Thyroid gland (tissue), 4 donors: ENCODE measurements at regions not wholly inside any gene's neighbourhood (a gene's known extent, or its start where the extent isn't known, plus 50 kb on each side); places are given as distances from the start of the nearest gene placed in this dataset.

Source experiments
- CTCF ChIP-seq, 6 experiments: fragments of 200-600 bp in 3 of 6; fragments of 450-650 bp in 3 of 6; sonication (generic) in 3 of 6; IDR thresholded peaks; one replicate each; pipeline ENCODE4 v1.5.1; 2016 to 2019; ENCODE audit warnings: antibody characterized with exemption in 6 of 6, mild to moderate bottlenecking in 2 of 6, inconsistent platforms in 1 of 6, moderate library complexity in 1 of 6
- POLR2A ChIP-seq, 2 donors: fragments of 450-650 bp; IDR thresholded peaks; one replicate each; pipeline ENCODE4 v1.6.1; 2017; ENCODE audit warnings: antibody characterized with exemption in 2 of 2, mild to moderate bottlenecking in 2 of 2, moderate library complexity in 1 of 2

GRCh38 chr5:30608501-30608900, 585.0 kb upstream of the CDH6 start:
- no peak for TF ChIP-seq POLR2A (IDR thresholded peaks at IDR 0.05)
- no peak for TF ChIP-seq CTCF (IDR thresholded peaks at IDR 0.05)
